NCI-H2171 (cell line): ENCODE measurements at regions not wholly inside any gene's neighbourhood (a gene's known extent, or its start where the extent isn't known, plus 50 kb on each side); places are given as distances from the start of the nearest gene placed in this dataset.
"Not testable (repeated sequence)": the region's sequence is repeated elsewhere in the genome, so short reads cannot be mapped to it uniquely, and the experiment has no call there.

Experiments used
- DNase-seq: peaks from one replicate; lab custom pipeline; 2025; lab: John Stamatoyannopoulos, UW

DNA sequence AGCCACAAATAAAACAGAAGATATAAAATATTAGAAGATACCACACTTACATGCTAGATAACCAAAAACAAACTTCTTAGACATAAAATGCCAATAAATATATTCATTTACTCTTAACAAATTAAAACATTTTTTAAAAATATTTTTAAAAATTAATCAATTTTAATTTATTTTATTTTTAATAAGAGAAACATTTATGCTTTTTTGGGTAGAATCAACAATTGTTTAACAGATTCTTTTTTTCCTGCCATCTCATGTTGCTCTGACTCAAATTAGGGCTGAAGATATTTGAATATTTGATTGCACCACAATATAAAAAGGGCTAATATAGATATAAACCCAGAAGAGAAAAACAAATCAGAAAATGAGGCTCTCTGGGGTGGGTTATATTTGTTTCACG, 172.6 kb downstream of the GOLGA6L6 start:
- no peak for DNase-seq

- DNase-seq = no peak
Observed at GRCh38 chr15:20367093-20367492, 174.5 kb downstream of the GOLGA6L6 start.

DNA sequence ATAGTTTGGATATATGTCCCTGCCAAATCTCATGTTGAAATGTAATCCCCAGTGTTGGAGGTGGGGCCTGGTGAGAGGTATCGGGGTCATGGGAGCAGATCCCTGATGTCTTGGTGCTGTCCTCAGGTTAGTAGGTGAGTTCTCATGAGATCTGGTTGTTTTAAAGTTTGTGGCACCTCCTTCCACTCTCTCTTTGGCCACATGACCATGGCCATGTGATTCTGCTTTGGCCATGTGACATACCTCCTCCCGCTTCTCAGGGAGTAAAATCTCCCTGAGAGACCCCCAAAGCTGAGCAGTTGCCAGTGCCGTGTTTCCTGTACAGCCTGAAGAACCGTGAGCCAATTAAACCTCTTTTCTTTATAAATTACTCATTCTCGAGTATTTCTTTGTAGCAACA, 178.0 kb downstream of the GOLGA6L6 start:
- not testable (repeated sequence) for DNase-seq

- DNase-seq = no peak
Observed at GRCh38 chr15:20361091-20361490, 180.5 kb downstream of the GOLGA6L6 start.

DNA sequence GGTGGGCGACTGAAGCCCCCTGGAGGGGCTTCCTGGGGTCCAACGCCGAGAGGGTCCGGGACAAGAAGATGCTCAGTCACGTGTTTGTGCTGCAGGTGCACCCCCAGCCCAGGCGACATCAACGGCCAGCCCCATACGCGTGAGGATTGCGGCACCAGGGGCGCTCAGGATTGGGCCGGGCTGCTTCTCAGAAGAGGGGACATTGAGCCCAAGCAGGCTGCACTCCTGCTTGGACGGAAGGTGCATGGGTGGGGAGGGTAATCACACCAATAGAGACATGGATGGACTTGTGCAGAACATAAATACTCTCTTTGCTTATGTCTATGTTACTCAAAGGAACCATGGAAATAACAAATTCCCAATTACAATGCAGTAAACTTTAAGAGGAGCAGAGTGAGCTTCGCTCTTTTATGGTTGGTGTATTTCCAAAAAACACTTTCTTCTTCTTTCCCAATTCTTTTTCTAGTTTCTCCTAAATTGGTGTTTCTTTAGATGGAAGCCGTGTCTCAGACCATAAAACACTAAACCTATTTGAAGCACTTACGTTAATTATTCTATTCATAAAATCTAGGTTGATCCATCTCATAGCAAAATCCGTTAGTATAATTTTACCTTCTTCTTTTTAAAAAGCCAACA, 182.7 kb downstream of the GOLGA6L6 start:
- DNase-seq = no peak

DNA sequence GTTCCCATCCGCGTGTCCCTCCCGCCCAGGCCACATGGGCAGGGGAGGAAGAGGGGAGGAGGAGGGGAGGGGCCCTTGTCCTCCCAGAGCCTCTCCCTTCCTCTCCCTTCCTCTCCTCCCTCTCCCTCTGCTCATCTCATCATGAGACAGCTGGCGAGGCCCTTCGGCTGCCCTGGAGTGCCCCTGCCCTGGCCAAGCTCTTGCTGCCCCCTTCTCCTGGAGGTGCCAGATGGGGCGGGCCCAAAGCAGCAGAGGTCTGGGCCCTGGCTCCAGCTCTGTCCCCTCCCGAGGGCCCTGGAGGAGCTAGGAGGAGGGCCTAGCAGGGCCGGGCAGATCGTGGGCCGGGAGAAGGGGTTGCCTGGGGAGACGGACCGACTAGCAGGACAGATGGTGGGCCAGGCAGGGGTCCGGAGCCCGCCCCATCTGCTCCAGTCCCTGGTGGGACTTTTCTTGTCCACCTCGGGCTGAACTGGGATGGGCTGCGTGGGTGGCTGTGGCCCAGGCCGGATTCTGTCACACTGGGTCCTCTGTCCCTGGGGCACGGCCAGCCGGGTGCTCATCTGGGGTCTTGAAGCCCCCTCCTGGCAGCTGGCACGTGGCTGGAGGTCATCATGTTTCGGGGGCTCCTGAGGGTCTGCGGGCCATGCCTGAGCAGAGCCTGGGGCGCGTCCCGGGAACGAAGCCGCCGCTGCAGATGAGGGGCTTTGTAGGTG, 183.4 kb downstream of the GOLGA6L6 start:
- no peak for DNase-seq

DNA sequence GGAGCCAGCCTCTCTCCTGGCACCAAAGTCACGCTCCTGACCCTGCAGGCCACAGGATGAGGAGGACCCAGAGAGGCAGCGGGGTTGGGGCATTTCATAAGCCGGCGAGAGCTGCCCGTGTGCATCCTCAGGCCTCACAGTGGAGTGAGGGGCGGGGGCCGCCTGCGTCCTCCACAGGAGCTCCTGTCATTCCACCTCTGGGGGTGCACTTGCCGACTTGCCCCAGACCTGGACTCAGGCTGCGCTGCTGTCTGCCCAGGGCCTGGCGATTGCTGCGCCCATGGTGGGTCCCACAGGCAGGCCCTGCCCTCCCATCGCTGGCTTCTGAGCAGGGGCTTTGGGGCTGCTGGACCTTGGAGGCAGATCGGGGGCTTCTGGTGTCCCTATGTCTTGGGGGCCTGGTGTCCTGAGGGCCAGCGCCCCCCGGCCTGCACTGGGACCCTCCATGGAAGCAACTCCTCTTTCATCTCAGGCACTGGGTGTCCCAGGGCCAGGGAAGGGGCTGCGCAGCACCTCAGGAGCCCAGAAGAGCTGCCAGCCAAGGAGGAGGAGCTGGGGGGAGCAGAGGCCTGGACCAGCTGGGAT, 184.0 kb downstream of the GOLGA6L6 start:
- no peak for DNase-seq

GRCh38 chr15:20356911-20357480, 184.6 kb downstream of the GOLGA6L6 start:
- no peak for DNase-seq

GRCh38 chr15:20356444-20356910, 185.1 kb downstream of the GOLGA6L6 start:
- DNase-seq = no peak

GRCh38 chr15:20355256-20355868, 186.2 kb downstream of the GOLGA6L6 start:
- DNase-seq = no peak

DNA sequence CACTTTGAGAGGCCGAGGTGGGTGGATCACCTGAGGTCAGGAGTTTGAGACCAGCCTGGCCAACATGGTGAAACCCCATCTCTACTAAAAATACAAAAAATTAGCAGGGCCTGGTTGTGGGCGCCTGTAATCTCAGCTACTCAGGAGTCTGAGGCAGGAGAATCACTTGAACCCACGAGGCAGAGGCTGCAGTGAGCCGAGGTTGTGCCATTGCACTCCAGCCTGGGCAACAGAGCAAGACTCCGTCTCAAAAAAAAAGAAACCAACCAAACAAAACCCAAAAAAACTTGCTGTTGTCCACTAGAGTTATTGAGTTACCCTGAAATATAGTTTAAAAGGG, 186.7 kb downstream of the GOLGA6L6 start:
- DNase-seq = not testable (repeated sequence)

- DNase-seq = no peak
Observed at GRCh38 chr15:20353966-20354883, 187.4 kb downstream of the GOLGA6L6 start.

DNA sequence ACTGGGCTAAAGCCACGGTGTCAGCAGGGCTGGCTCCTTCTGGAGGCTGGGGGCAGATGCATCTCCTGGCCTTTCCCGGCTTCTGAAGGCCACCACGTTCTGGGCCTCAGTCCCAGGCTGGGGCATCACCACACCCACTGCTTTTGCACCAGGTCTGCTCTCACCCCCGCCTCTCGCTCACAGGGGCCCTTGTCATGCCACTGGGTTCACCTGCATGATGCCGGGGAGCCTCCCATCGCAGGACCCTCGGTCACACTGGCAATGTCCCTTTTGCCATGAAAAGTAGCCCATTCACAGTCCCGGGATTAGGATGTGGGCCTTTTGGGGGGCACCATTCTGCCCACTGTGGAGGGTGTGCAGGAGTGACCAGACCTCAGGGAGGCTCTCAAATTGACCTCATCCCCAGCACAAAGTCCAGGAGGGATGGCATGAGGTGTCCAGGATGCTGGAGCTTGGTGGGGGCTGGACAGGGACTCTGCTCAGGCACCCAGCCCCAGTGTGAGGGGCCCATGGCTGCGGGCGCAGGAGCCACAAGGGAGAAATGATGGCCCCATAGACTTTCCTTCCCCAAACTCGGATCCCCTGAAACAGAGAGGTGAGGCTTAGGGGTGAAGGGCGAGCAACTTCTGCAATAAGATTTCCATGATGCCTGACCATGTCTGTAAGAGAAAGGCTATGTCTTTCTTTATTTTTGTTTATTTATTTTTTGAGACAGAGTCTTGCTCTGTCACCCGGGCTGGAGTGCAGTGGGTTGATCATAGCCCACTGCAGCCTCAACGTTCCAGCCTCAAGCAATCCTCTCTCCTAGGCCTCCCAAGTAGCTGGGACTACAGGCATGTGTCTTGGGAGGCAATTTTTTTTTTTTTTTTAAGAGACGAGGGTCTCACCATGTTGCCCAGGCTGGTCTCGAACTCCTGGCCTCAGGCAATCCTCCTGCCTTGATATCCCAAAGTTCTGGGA, 189.1 kb downstream of the GOLGA6L6 start:
- no peak for DNase-seq

DNA sequence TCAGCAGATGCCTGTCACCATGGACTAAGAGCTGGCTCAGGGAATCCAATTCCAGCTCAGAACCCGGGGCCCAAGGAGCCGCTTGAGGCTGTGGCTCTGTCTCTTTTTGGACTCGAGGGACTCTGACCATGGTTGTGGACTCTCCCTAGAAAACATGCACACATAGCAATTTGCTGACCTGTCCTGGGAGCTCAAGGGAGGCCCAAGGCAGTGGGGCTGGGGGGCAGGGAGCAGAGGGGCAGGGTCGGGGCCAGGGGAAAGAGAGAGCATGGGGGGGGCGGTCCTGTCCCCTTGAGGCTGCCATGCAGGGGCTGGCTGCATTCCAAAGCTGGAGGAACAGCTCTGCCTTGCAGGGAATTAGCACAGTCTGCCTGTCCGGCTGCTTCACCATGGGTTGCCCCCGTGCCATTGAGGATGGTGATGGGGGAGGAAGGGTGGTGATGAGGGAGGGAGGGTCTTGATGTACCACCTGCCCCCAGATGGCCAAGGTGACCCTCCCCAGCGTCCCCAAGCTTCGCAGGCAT, 190.1 kb downstream of the GOLGA6L6 start:
- DNase-seq = no peak

- DNase-seq = no peak
Observed at GRCh38 chr15:20349774-20350498, 191.7 kb downstream of the GOLGA6L6 start.

- DNase-seq = no peak
Observed at GRCh38 chr15:20348900-20349773, 192.5 kb downstream of the GOLGA6L6 start.

- no peak for DNase-seq
Observed at GRCh38 chr15:20348291-20348899, 193.2 kb downstream of the GOLGA6L6 start.
